HepG2 (cell line): ENCODE measurements at regions not wholly inside any gene's neighbourhood (a gene's known extent, or its start where the extent isn't known, plus 50 kb on each side); places are given as distances from the start of the nearest gene placed in this dataset.

Source experiments
- KDM1A ChIP-seq: IDR thresholded peaks from 2 replicates; pipeline ENCODE4 v1.6.1; 2016; ENCODE audit warnings: missing compliant biosample characterization
- MAZ ChIP-seq, 2 experiments: sonication (generic) in 1 of 2; formaldehyde crosslinking in 1 of 2; IDR thresholded peaks; 2 replicates each; pipeline versions ENCODE4 v1.5.0 to v1.6.1; 2012 to 2020; ENCODE audit warnings: low read depth in 2 of 2, mild to moderate bottlenecking in 2 of 2, borderline replicate concordance in 1 of 2, improper control_type of control experiment in 1 of 2, low read length in 1 of 2, missing genetic modification reagents in 1 of 2, moderate library complexity in 1 of 2
- POLR2A ChIP-seq, 2 experiments: IDR thresholded peaks; 2 replicates each; pipeline ENCODE4 v1.6.1; 2011; ENCODE audit warnings: low read depth in 2 of 2, low read length in 2 of 2, mild to moderate bottlenecking in 1 of 2, moderate library complexity in 1 of 2; ENCODE audit not compliant: insufficient read depth in 1 of 2
- ZBTB49 ChIP-seq: sonication (generic); formaldehyde crosslinking; IDR thresholded peaks from 2 replicates; pipeline ENCODE4 v1.4.0; 2020; ENCODE audit warnings: missing genetic modification reagents, borderline replicate concordance
- ZNF263 ChIP-seq: sonication (generic); formaldehyde crosslinking; IDR thresholded peaks from 2 replicates; pipeline ENCODE4 v1.4.0; 2020; ENCODE audit warnings: missing genetic modification reagents
- ZNF558 ChIP-seq: sonication (generic); formaldehyde crosslinking; IDR thresholded peaks from 2 replicates; pipeline ENCODE4 v1.9.0; 2022; ENCODE audit warnings: mild to moderate bottlenecking, missing genetic modification reagents, borderline replicate concordance

- no peak for TF ChIP-seq ZNF263 (CRISPR knock-in tag)
- no peak for TF ChIP-seq KDM1A (CRISPR knock-in tag)
- no peak for TF ChIP-seq POLR2A (IDR thresholded peaks at IDR 0.05; ENCODE audit: insufficient read depth in 1 of 2, low read depth in 2 of 2, low read length in 2 of 2)
- no peak for TF ChIP-seq MAZ (IDR thresholded peaks at IDR 0.05; ENCODE audit: borderline replicate concordance, low read depth, low read length)
- no peak for TF ChIP-seq MAZ (CRISPR knock-in tag; IDR thresholded peaks at IDR 0.05; ENCODE audit: low read depth)
- no peak for TF ChIP-seq ZNF558
- TF ChIP-seq ZBTB49 = no peak
Measured at GRCh38 chr5:4442221-4442620, 697.9 kb upstream of the ADAMTS16 start.
